Muscle layer of duodenum (tissue), 2 donors: ENCODE measurements at regions not wholly inside any gene's neighbourhood (a gene's known extent, or its start where the extent isn't known, plus 50 kb on each side); places are given as distances from the start of the nearest gene placed in this dataset.
"Not testable (repeated sequence)": the region's sequence is repeated elsewhere in the genome, so short reads cannot be mapped to it uniquely, and the experiment has no call there.

Experiments used
- H3K27ac ChIP-seq: one replicate; pipeline ENCODE4 v1.7.0; 2013; ENCODE audit warnings: mild to moderate bottlenecking, low read length
- H3K27me3 ChIP-seq: one replicate; pipeline ENCODE4 v1.7.0; 2013; ENCODE audit warnings: low read depth, mild to moderate bottlenecking, control low read depth, low read length
- H3K36me3 ChIP-seq, 2 donors: one replicate each; pipeline ENCODE4 v1.7.0; 2013; ENCODE audit warnings: low read length in 2 of 2, control low read depth in 1 of 2, mild to moderate bottlenecking in 1 of 2; ENCODE audit not compliant: insufficient read depth in 2 of 2, control insufficient read depth in 1 of 2
- H3K4me1 ChIP-seq, 2 donors: one replicate each; pipeline ENCODE4 v1.7.0; 2013; ENCODE audit warnings: low read length in 2 of 2, mild to moderate bottlenecking in 2 of 2, control low read depth in 1 of 2, moderate library complexity in 1 of 2; ENCODE audit not compliant: insufficient read depth in 2 of 2, control insufficient read depth in 1 of 2
- H3K4me3 ChIP-seq, 2 donors: one replicate each; pipeline ENCODE4 v1.7.0; 2013; ENCODE audit warnings: low read length in 2 of 2, low read depth in 1 of 2, mild to moderate bottlenecking in 1 of 2
- H3K9me3 ChIP-seq, 2 donors: one replicate each; pipeline ENCODE4 v1.7.0; 2013; ENCODE audit warnings: low read length in 2 of 2, control low read depth in 1 of 2, mild to moderate bottlenecking in 1 of 2; ENCODE audit not compliant: control insufficient read depth in 1 of 2
- donor health status: healthy.

GRCh38 chr12:91704446-91704845 is 441.2 kb downstream of the BTG1 start:
- Histone ChIP-seq H3K27me3 (no peaks in the 10 kb centered on the region), H3K9me3 (no peaks in the 10 kb centered on the region), H3K4me1 (no peaks in the 10 kb centered on the region), H3K4me3 (no peak overlapping the region), H3K36me3 (no peaks in the 10 kb centered on the region), H3K27ac (no peak overlapping the region)

- no peak overlapping the region for H3K4me3 ChIP-seq
- no peak overlapping the region for H3K27ac ChIP-seq
- no peaks in the 10 kb centered on the region for H3K4me1 ChIP-seq
- no peaks in the 10 kb centered on the region for H3K27me3 ChIP-seq
- no peaks in the 10 kb centered on the region for H3K36me3 ChIP-seq
- no peaks in the 10 kb centered on the region for H3K9me3 ChIP-seq
Measured at GRCh38 chr12:91703491-91704283, 442.0 kb downstream of the BTG1 start.

GRCh38 chr12:91702843-91703425 is 442.7 kb downstream of the BTG1 start:
- Histone ChIP-seq H3K9me3 (no peaks in the 10 kb centered on the region), H3K4me1 (no peaks in the 10 kb centered on the region), H3K27ac (no peak overlapping the region), H3K36me3 (no peaks in the 10 kb centered on the region), H3K27me3 (no peaks in the 10 kb centered on the region), H3K4me3 (no peak overlapping the region)

GRCh38 chr12:91695964-91696363 is 449.7 kb downstream of the BTG1 start:
- Histone ChIP-seq H3K4me3 (no peak overlapping the region), H3K36me3 (no peaks in the 10 kb centered on the region), H3K27ac (no peak overlapping the region), H3K27me3 (no peaks in the 10 kb centered on the region), H3K9me3 (no peaks in the 10 kb centered on the region), H3K4me1 (no peaks in the 10 kb centered on the region)

- H3K4me1 ChIP-seq, H3K27ac ChIP-seq, H3K9me3 ChIP-seq, H3K4me3 ChIP-seq, H3K27me3 ChIP-seq, H3K36me3 ChIP-seq: not testable (repeated sequence)
Measured at GRCh38 chr12:91695406-91695805, 450.2 kb downstream of the BTG1 start.

- Histone ChIP-seq H3K36me3 (no peaks in the 10 kb centered on the region), H3K9me3 (no peaks in the 10 kb centered on the region), H3K27me3 (no peaks in the 10 kb centered on the region), H3K27ac (no peak overlapping the region), H3K4me1 (no peaks in the 10 kb centered on the region), H3K4me3 (no peak overlapping the region)
Measured at GRCh38 chr12:91690531-91690930, 455.1 kb downstream of the BTG1 start.

- Histone ChIP-seq H3K4me1 (no peaks in the 10 kb centered on the region), H3K9me3 (no peaks in the 10 kb centered on the region), H3K27me3 (no peaks in the 10 kb centered on the region), H3K4me3 (no peak overlapping the region), H3K27ac (no peak overlapping the region), H3K36me3 (no peaks in the 10 kb centered on the region)
Measured at GRCh38 chr12:91687052-91688017, 458.3 kb downstream of the BTG1 start.

- Histone ChIP-seq H3K27ac (no peak overlapping the region), H3K36me3 (no peaks in the 10 kb centered on the region), H3K4me1 (no peaks in the 10 kb centered on the region), H3K27me3 (no peaks in the 10 kb centered on the region), H3K9me3 (no peaks in the 10 kb centered on the region), H3K4me3 (no peak overlapping the region)
Measured at GRCh38 chr12:91685917-91686316, 459.7 kb downstream of the BTG1 start.

GRCh38 chr12:91681751-91682150 is 463.9 kb downstream of the BTG1 start:
- H3K27me3 ChIP-seq, result no peaks in the 10 kb centered on the region
- H3K36me3 ChIP-seq, result no peaks in the 10 kb centered on the region
- no peak overlapping the region for H3K27ac ChIP-seq
- no peak overlapping the region for H3K4me3 ChIP-seq
- H3K4me1 ChIP-seq, result no peaks in the 10 kb centered on the region
- H3K9me3 ChIP-seq, result no peaks in the 10 kb centered on the region

- Histone ChIP-seq H3K9me3 (no peaks in the 10 kb centered on the region), H3K27me3 (no peaks in the 10 kb centered on the region), H3K4me3 (no peak overlapping the region), H3K4me1 (no peaks in the 10 kb centered on the region), H3K27ac (no peak overlapping the region), H3K36me3 (no peaks in the 10 kb centered on the region)
Measured at GRCh38 chr12:91680864-91681263, 464.8 kb downstream of the BTG1 start.

GRCh38 chr12:91677556-91677955 is 468.1 kb downstream of the BTG1 start:
- Histone ChIP-seq H3K36me3 (no peaks in the 10 kb centered on the region), H3K27ac (no peak overlapping the region), H3K4me3 (no peak overlapping the region), H3K4me1 (no peaks in the 10 kb centered on the region), H3K9me3 (no peaks in the 10 kb centered on the region), H3K27me3 (no peaks in the 10 kb centered on the region)
